ENCODE measurements at regions not wholly inside any gene's neighbourhood (a gene's known extent, or its start where the extent isn't known, plus 50 kb on each side); places are given as distances from the start of the nearest gene placed in this dataset.
A peak's percentile ranks its signal among the peaks of the same experiment; 100 is the strongest.

DNA sequence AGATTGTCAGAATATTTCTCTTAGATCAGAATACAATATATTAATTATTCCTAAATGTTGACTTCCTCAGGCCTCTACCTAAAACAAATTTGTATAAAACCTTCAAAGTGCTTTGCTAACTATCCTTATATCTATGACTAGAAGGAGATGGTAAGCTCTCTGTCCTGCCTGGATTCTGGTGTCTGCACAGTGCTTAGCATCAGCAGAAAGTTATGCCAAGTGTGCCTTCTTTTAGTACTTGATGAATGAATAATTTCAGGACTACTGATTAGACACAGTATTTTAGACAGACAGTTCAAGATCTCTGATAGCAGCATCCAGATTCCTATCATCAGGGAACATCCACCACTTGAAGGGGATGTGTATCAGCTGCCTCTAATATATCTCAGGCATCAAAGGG, 242.4 kb upstream of the TLL1 start:
- H3K4me1 ChIP-seq, result no peaks in the 10 kb centered on the region
- H3K36me3 ChIP-seq, result no peaks in the 10 kb centered on the region
- no peaks in the 10 kb centered on the region for H3K27me3 ChIP-seq
- no peak overlapping the region for H3K4me3 ChIP-seq (ENCODE audit: low read depth, low read length)
- DNase-seq, result no peak
- H3K9me3 ChIP-seq, result no peaks in the 10 kb centered on the region
- TF ChIP-seq, protein P1, sequence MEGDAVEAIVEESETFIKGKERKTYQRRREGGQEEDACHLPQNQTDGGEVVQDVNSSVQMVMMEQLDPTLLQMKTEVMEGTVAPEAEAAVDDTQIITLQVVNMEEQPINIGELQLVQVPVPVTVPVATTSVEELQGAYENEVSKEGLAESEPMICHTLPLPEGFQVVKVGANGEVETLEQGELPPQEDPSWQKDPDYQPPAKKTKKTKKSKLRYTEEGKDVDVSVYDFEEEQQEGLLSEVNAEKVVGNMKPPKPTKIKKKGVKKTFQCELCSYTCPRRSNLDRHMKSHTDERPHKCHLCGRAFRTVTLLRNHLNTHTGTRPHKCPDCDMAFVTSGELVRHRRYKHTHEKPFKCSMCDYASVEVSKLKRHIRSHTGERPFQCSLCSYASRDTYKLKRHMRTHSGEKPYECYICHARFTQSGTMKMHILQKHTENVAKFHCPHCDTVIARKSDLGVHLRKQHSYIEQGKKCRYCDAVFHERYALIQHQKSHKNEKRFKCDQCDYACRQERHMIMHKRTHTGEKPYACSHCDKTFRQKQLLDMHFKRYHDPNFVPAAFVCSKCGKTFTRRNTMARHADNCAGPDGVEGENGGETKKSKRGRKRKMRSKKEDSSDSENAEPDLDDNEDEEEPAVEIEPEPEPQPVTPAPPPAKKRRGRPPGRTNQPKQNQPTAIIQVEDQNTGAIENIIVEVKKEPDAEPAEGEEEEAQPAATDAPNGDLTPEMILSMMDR (IDR thresholded peaks at IDR 0.05; ENCODE audit: low read depth, low read length), result no peak

DNA sequence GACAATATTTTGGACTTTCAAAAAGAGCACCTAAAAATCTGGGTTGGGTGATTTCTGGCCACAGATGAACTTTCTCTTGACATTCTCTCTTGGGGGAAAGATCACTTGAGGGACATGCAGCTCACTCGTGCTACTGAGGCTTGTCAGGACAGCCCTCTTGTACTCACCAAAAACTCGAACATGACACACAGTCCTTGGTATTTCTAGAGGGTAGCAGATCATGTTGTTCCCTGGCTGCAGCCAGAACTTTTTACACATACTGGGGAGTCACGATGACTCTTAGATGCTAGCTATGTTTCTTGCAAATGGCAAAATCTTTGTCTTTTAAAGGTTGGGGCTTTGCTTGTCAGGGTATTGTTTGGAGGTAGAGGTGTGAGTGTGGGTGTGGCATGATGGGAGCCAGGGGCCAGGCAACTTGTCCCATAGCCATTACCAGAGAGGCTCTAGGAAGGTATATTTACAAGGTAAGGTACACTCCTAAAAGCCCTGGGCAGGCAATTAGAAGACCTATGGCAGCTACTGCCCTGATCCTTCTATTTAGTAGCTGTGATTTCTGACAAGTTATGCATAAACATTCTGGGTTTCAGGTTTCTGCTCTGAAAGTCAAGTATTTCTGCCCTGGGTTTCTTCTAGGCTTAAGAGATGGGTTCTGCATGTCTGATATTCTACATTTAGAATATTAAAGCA, 241.7 kb upstream of the TLL1 start:
- H3K9me3 ChIP-seq, result no peaks in the 10 kb centered on the region
- no peak for DNase-seq

DNA sequence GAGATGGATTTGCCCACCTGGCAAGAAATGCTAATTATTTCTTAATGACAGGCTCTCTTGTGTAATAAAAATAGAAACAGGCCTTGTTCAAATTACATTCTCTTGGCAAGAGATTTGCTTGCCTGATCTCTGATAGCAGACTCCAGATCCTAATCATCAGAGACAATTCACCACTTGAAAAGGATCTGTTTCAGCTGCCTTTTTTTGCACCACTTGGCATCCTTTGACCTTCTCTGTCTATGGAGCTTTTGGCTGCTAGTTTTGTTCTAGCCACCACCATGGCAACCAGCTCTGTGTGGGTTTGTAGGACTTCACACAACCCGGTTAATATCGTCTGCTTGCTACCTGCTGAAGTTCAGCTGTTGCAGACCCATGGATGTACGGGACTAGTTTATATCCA, 241.1 kb upstream of the TLL1 start:
- TF ChIP-seq, protein P1 (IDR thresholded peaks at IDR 0.05; ENCODE audit: low read depth, low read length), result no peak
- H3K27me3 ChIP-seq, result no peaks in the 10 kb centered on the region
- no peaks in the 10 kb centered on the region for H3K4me1 ChIP-seq
- H3K9me3 ChIP-seq, result no peaks in the 10 kb centered on the region
- no peak for DNase-seq
- no peak overlapping the region for H3K4me3 ChIP-seq (ENCODE audit: low read depth, low read length)
- no peaks in the 10 kb centered on the region for H3K36me3 ChIP-seq

More for the DNA sequence above, 241.7 kb upstream of the TLL1 start:
- Histone ChIP-seq H3K36me3 (no peaks in the 10 kb centered on the region), H3K4me3 (ENCODE audit: low read depth, low read length) (no peak overlapping the region), H3K4me1 (no peaks in the 10 kb centered on the region), H3K27me3 (no peaks in the 10 kb centered on the region)
- TF ChIP-seq, protein P1 (IDR thresholded peaks at IDR 0.05; ENCODE audit: low read depth, low read length), result no peak

DNA sequence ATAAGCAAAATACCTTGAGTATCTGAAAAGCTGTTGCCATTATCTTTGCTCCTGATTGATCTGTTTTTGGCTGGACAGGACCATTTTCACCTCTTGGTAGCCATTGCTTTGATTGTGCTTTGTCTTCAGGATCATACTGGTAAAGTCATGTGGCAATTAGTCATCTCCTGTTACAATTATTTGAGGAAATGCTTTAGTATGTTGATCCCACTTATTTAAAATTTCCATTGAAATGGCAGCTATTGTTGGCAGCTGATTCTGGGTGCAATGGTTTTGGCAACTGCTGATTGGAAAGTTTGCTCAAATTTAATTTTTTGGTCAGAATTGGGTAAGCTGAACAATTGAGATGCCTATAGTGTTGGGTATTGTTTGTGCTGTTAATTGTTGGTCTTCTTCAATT, 238.3 kb upstream of the TLL1 start:
- no peaks in the 10 kb centered on the region for H3K36me3 ChIP-seq
- H3K27me3 ChIP-seq, result no peaks in the 10 kb centered on the region
- H3K4me1 ChIP-seq, result no peaks in the 10 kb centered on the region
- no peak for DNase-seq
- H3K9me3 ChIP-seq, result no peaks in the 10 kb centered on the region
- TF ChIP-seq, protein P1 (IDR thresholded peaks at IDR 0.05; ENCODE audit: low read depth, low read length), result no peak
- H3K4me3 ChIP-seq (ENCODE audit: low read depth, low read length), result no peak overlapping the region

DNA sequence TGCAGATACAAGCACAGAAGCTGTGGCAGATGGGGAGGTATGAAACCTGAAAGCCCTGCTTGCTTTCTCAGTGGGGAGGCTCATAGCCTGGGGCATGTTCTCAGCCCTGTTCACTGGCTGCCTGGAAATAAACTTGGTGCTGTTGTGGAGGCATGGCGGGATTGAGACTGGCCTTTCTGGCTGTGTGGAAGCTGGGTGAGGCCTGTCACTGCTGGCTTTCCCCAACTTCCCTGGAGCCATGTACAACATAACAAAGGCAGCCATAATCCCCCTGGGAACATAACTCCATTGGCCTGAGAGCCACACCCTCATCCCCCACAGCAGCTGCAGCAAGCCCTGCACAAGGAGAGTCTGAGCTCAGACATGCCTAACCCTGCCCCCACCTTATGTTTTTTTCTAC, 237.7 kb upstream of the TLL1 start:
- TF ChIP-seq, protein P1 (IDR thresholded peaks at IDR 0.05; ENCODE audit: low read depth, low read length), result no peak
- Histone ChIP-seq H3K9me3 (no peaks in the 10 kb centered on the region), H3K4me1 (no peaks in the 10 kb centered on the region), H3K36me3 (no peaks in the 10 kb centered on the region), H3K27me3 (no peaks in the 10 kb centered on the region), H3K4me3 (ENCODE audit: low read depth, low read length) (no peak overlapping the region)
- peak; percentile 7 for DNase-seq

DNA sequence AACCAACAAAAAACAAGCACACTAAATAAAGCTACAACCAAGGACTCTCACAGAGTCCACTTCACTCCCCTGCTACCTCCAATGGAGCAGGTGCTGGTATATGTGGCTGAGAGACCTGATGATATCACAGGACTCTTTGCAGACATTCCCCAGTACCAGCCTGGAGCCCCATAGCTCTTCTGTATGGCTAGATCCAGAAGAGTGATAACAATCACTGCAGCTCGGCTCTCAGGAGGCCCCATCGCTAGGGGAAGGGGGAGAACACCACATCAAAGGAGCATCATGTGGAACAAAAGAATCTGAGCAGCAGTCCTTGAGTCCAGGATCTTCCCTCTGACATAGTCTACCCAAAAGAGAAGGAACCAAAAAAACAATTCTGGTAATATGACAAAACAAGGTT, 237.1 kb upstream of the TLL1 start:
- DNase-seq, result peak; percentile 7
- no peaks in the 10 kb centered on the region for H3K4me1 ChIP-seq
- TF ChIP-seq, protein P1 (IDR thresholded peaks at IDR 0.05; ENCODE audit: low read depth, low read length), result no peak
- H3K9me3 ChIP-seq, result no peaks in the 10 kb centered on the region
- no peak overlapping the region for H3K4me3 ChIP-seq (ENCODE audit: low read depth, low read length)
- no peaks in the 10 kb centered on the region for H3K36me3 ChIP-seq
- no peaks in the 10 kb centered on the region for H3K27me3 ChIP-seq

All from BE2C (cell line).